HepG2 (cell line): ENCODE measurements at regions not wholly inside any gene's neighbourhood (a gene's known extent, or its start where the extent isn't known, plus 50 kb on each side); places are given as distances from the start of the nearest gene placed in this dataset.

Experiments
- ATAC-seq: fragments of 200-7000 bp; cut with Tn5 transposase; 3 replicates; pipeline ENCODE4 v1.9.1; 2020; ENCODE audit warnings: mild to moderate bottlenecking, moderate library complexity
- BruUV-seq: library from RNA; stranded (reverse); fragments of 400-500 nt; replicated peaks from 2 replicates; lab custom pipeline; 2021; lab: Mats Ljungman, UMichigan
- CTCF ChIA-PET: fragments of 300-600 bp; formaldehyde crosslinking; extraction: SDS; loops from one replicate; lab custom pipeline; 2021; ENCODE audit warnings: low total read pairs, inconsistent platforms, low intra/inter-chr PET ratio; lab: Yijun Ruan, JAX
- POLR2A ChIA-PET: fragments of 350-600 bp; sonication (Branson Sonifier 250); formaldehyde crosslinking; loops from one replicate; lab custom pipeline; 2020; ENCODE audit warnings: antibody characterized with exemption, inconsistent platforms; lab: Yijun Ruan, JAX
- DNase-seq: peaks from one replicate; pipeline ENCODE4 v3.0.0-alpha.2; 2015; ENCODE audit warnings: low spot score
- FAIRE-seq: peaks from 3 replicates; lab custom pipeline; 2011; peaks lifted over from hg19 to GRCh38; lab: Jason Lieb, UNC
- H2AFZ ChIP-seq: one replicate; pipeline ENCODE4 v1.6.1; 2011; ENCODE audit warnings: low read length, inconsistent platforms
- H3K27ac ChIP-seq: fragments of 300-600 bp; 3 replicates; pipeline ENCODE4 v1.8.0; 2011; ENCODE audit warnings: mixed run types, mild to moderate bottlenecking, mixed read lengths, low read length, inconsistent platforms; ENCODE audit not compliant: insufficient read depth; ENCODE audit errors: extremely low read length
- H3K27me3 ChIP-seq, 2 experiments: fragments of 200-600 bp in 1 of 2; 2 replicates in 1 of 2; 3 replicates in 1 of 2; pipeline versions ENCODE4 v1.6.0 to v1.8.0; 2011; ENCODE audit warnings: low read length in 2 of 2, mild to moderate bottlenecking in 2 of 2, moderate library complexity in 2 of 2, inconsistent platforms in 1 of 2; ENCODE audit not compliant: insufficient read depth in 2 of 2, control insufficient read depth in 1 of 2
- H3K36me3 ChIP-seq, 2 experiments: fragments of 200-600 bp in 1 of 2; replicated peaks in 1 of 2; 2 replicates in 1 of 2; 3 replicates in 1 of 2; pipeline versions ENCODE4 v1.5.1 to v1.8.0; 2011; ENCODE audit warnings: low read length in 2 of 2, inconsistent platforms in 1 of 2; ENCODE audit not compliant: insufficient read depth in 2 of 2, control insufficient read depth in 1 of 2
- H3K4me1 ChIP-seq: 2 replicates; pipeline ENCODE4 v1.5.1; 2012; ENCODE audit warnings: low read length, inconsistent platforms; ENCODE audit not compliant: insufficient read depth
- H3K4me2 ChIP-seq: 2 replicates; pipeline ENCODE4 v1.6.0; 2011; ENCODE audit warnings: low read depth, low read length, inconsistent platforms
- H3K4me3 ChIP-seq, 3 experiments: fragments of 200-600 bp in 1 of 3; sonication (generic), shearing (Covaris generic) in 1 of 3; replicated peaks in 1 of 3; 2 replicates each; pipeline ENCODE4 v1.5.1; 2011 to 2016; ENCODE audit warnings: low read length in 3 of 3, inconsistent platforms in 2 of 3, low read depth in 2 of 3, mild to moderate bottlenecking in 2 of 3, control low read depth in 1 of 3, mixed read lengths in 1 of 3; ENCODE audit not compliant: insufficient read depth in 1 of 3
- H3K79me2 ChIP-seq: one replicate; pipeline ENCODE4 v1.6.1; 2011; ENCODE audit warnings: low read length, inconsistent platforms; ENCODE audit not compliant: insufficient read depth
- H3K9ac ChIP-seq: 2 replicates; pipeline ENCODE4 v1.6.0; 2011; ENCODE audit warnings: mild to moderate bottlenecking, low read depth, low read length, inconsistent platforms; ENCODE audit not compliant: insufficient read depth
- H3K9me3 ChIP-seq: 2 replicates; pipeline ENCODE4 v1.5.1; 2012; ENCODE audit warnings: mild to moderate bottlenecking, low read length
- H4K20me1 ChIP-seq: 2 replicates; pipeline ENCODE4 v1.6.0; 2011; ENCODE audit warnings: inconsistent platforms, mild to moderate bottlenecking, low read length, moderate library complexity; ENCODE audit not compliant: insufficient read depth
- MBNL3 ChIP-seq: fragments of 250-450 bp; sonication (Bioruptor Pico); conservative IDR thresholded peaks from 2 replicates; pipeline ENCODE4 v1.8.0; 2022; ENCODE audit warnings: mild to moderate bottlenecking, inconsistent platforms
- MTF1 ChIP-seq: sonication (generic); formaldehyde crosslinking; IDR thresholded peaks from 2 replicates; pipeline ENCODE4 v1.5.0; 2020; ENCODE audit warnings: missing genetic modification reagents
- RELA ChIP-seq: sonication (generic); formaldehyde crosslinking; IDR thresholded peaks from 2 replicates; pipeline ENCODE4 v1.4.0; 2020; ENCODE audit warnings: missing genetic modification reagents
- SIX1 ChIP-seq: sonication (generic); formaldehyde crosslinking; IDR thresholded peaks from 2 replicates; pipeline ENCODE4 v1.4.0; 2020; ENCODE audit warnings: missing genetic modification reagents, borderline replicate concordance
- SMARCC2 ChIP-seq: fragments of 450-650 bp; IDR thresholded peaks from 2 replicates; pipeline ENCODE4 v1.6.1; 2017; ENCODE audit warnings: antibody characterized with exemption, mild to moderate bottlenecking
- ZBTB39 ChIP-seq: sonication (generic); formaldehyde crosslinking; IDR thresholded peaks from 2 replicates; pipeline ENCODE4 v1.5.0; 2020; ENCODE audit warnings: missing genetic modification reagents
- ZNF101 ChIP-seq: sonication (generic); formaldehyde crosslinking; IDR thresholded peaks from 2 replicates; pipeline ENCODE4 v1.4.0; 2020; ENCODE audit warnings: mild to moderate bottlenecking, low read depth, missing genetic modification reagents, borderline replicate concordance
- ZNF570 ChIP-seq: sonication (generic); formaldehyde crosslinking; IDR thresholded peaks from 2 replicates; pipeline ENCODE4 v1.4.0; 2020; ENCODE audit warnings: mild to moderate bottlenecking, missing genetic modification reagents, borderline replicate concordance
- WGBS: methylation state at CpG from one replicate; pipeline ENCODE4 v1.1.6; 2017; ENCODE audit warnings: low lambda C conversion rate; 5-methylcytosine and 5-hydroxymethylcytosine counted together
- in situ Hi-C: cut with HindIII; loops from 2 replicates; pipeline ENCODE4 v1.10.0; 2017; ENCODE audit warnings: low pct_unique_long_range_greater_than_20kb; ENCODE audit not compliant: extremely low pct_ligation_motif_present
- intact Hi-C: fragments of 100-400 bp; cut with micrococcal nuclease; formaldehyde crosslinking; loops from one replicate; pipeline ENCODE4 v1.10.0; 2022; ENCODE audit not compliant: unreplicated experiment

- POLR2A ChIA-PET, result no interaction called here
- Histone ChIP-seq H2AFZ (no peak overlapping the region), H3K4me3 (no peak overlapping the region), H3K27me3 (no peaks in the 10 kb centered on the region; a peak in 1 of 5 replicates), H3K9me3 (no peaks in the 10 kb centered on the region), H3K27ac (no peak overlapping the region), H3K9ac (no peak overlapping the region), H3K36me3 (no peaks in the 10 kb centered on the region), H3K4me2 (no peak overlapping the region), H3K79me2 (no peaks in the 10 kb centered on the region), H4K20me1 (no peaks in the 10 kb centered on the region), H3K4me1 (no peaks in the 10 kb centered on the region)
- in situ Hi-C loops (no loop called here), intact Hi-C loops (no loop called here)
- 2% methylated on average over 1 of the region's 1 CpG for WGBS
- FAIRE-seq (no peak), DNase-seq (no peak), ATAC-seq (no peak)
- BruUV-seq, result no TSS peak
- CTCF ChIA-PET, result no interaction called here
- TF ChIP-seq ZBTB39, result no peak
- TF ChIP-seq MTF1 (CRISPR knock-in tag), result no peak
- no peak for TF ChIP-seq ZNF101 (CRISPR knock-in tag)
- TF ChIP-seq MBNL3 (CRISPR knock-in tag), result no peak
- TF ChIP-seq SIX1 (CRISPR knock-in tag), result no peak
- no peak for TF ChIP-seq RELA
- TF ChIP-seq ZNF570, result no peak
- TF ChIP-seq SMARCC2, result no peak
Observed at GRCh38 chr11:95638501-95638900, 151.1 kb downstream of the FAM76B start.
